OCI-LY3 (cell line): ENCODE measurements at regions not wholly inside any gene's neighbourhood (a gene's known extent, or its start where the extent isn't known, plus 50 kb on each side); places are given as distances from the start of the nearest gene placed in this dataset.

ENCODE experiments used
- EZH2phosphoT487 ChIP-seq: fragments of 200-600 bp; shearing (Covaris generic); IDR thresholded peaks from 2 replicates; pipeline ENCODE4 v1.6.1; 2018; ENCODE audit warnings: antibody characterized with exemption, mixed run types, low read depth
- TF ChIP-seq, protein P1 (sequence below): fragments of 200-600, 300-600 bp; sonication (generic); IDR thresholded peaks from 2 replicates; pipeline ENCODE4 v1.5.1; 2014; ENCODE audit warnings: antibody characterized with exemption, low read length, low read depth

DNA sequence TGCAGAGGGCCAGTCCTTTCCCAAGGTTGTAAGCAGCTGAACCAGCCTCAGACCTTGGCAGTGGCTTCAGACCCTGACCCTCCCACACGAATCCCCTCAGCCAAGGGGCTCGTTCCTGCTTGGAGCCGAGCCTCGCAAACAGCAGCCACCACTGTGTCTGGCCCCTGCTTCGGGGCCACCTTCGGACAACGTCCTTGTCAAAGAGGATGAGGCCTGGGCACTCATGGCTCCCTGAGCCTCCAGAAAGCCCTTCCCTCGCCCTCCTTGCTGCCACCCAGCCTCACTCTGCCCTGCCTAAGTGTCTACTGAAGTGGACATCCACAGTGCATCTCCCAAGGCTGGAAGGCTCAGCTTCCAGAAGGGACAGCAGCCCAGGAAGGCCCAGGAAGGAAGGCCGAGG is 161.7 kb downstream of the OLFM1 start:
- TF ChIP-seq, protein P1, sequence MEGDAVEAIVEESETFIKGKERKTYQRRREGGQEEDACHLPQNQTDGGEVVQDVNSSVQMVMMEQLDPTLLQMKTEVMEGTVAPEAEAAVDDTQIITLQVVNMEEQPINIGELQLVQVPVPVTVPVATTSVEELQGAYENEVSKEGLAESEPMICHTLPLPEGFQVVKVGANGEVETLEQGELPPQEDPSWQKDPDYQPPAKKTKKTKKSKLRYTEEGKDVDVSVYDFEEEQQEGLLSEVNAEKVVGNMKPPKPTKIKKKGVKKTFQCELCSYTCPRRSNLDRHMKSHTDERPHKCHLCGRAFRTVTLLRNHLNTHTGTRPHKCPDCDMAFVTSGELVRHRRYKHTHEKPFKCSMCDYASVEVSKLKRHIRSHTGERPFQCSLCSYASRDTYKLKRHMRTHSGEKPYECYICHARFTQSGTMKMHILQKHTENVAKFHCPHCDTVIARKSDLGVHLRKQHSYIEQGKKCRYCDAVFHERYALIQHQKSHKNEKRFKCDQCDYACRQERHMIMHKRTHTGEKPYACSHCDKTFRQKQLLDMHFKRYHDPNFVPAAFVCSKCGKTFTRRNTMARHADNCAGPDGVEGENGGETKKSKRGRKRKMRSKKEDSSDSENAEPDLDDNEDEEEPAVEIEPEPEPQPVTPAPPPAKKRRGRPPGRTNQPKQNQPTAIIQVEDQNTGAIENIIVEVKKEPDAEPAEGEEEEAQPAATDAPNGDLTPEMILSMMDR: no peak
- no peak for TF ChIP-seq EZH2phosphoT487
